OCI-M1 (cell line): ENCODE measurements at regions not wholly inside any gene's neighbourhood (a gene's known extent, or its start where the extent isn't known, plus 50 kb on each side); places are given as distances from the start of the nearest gene placed in this dataset.
"Not testable (repeated sequence)": the region's sequence is repeated elsewhere in the genome, so short reads cannot be mapped to it uniquely, and the experiment has no call there.

Source experiments
- DNase-seq: peaks from one replicate; lab custom pipeline; 2025; lab: John Stamatoyannopoulos, UW

GRCh38 chr4:165768281-165768680 is 104.8 kb upstream of the TLL1 start:
- DNase-seq: no peak

- no peak for DNase-seq
Measured at GRCh38 chr4:165774326-165774725, 98.7 kb upstream of the TLL1 start.

DNA sequence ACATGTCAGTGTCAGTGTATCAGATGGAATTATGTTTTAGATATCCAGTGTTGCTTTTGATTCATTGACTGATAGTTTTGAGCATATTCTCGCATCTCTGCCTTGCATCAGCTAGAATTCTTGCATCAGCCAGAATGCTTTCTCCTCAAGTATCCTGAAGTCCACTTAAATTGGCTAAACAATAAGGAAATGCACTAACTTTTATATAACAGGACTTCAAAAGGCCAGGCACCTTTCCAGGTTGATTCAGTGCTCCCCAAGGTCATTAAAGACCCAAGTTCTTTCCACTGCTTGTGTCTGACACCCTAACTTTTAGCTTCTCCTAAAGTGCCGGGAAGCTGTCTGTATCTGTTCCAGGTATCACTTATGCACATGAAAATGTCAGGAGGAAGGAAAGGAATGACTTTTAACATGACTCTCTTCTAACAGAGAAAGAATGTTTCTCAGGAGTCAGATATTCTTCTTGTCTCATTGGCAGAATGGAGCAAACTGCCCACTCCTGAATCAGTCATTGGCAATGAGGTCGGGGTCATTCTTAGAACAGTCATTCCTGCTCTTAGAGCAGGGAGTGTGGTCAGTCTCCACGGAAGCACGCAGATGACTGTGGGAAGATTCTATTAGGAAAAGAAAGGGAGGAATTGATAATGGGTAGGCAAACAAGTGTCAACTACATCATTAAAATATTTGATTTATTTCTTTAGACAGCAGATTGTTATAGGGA is 92.9 kb upstream of the TLL1 start:
- no peak for DNase-seq

DNA sequence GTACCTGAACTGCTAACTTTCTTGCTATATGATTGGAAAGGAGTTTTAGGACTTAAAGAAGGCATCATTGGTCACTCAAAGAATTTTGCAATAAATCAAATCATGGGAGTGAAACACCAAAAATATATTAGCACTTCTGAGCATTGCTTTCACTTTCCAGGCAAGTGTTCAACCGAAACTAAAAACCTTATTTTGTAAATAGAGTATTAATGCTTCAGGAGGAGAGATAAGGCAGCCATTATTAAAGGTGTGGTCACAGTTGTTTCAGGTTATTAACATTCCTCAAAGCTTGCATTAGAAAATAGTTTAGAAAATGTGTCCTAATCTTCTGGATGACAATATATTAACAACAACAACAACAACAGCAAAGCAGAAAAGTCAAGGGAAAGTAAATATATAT is 92.3 kb upstream of the TLL1 start:
- DNase-seq: no peak

DNA sequence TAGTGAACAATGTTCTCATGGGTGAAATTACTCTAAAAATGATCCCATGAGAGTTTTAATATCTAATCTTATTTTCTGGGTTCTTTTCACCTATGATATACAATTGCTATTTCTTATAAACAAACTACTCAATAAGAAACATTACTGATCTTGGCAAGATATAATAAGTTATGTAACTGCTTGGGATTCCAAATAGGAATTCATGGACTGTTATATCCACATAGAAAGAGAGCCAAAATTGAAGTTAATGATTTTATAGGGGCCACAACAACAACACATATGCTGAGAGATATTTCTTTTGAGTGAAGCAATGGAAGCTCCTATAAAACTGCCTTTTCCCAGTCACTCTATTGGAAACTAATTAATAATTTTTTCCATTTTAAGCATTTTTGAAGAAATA is 90.4 kb upstream of the TLL1 start:
- no peak for DNase-seq

DNA sequence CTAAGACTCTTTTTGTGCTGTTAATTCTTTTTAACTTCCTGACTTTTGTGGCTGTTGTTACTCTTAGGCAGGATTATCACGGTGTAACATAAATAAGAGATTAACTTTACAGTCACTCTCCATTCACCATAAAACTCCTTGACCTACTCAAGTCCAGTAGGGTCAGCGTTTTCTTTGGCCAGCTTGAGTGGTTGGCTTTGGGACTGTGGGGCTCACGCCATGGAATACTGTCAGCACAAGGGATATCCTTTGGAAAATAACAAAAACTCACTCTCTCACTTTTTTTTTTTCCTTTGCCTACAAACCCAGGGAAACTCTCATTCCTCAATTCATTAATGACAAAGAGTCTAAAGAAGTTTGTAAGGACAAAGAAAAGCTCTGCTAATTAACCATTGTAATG is 89.4 kb upstream of the TLL1 start:
- DNase-seq: no peak

- DNase-seq: no peak
Measured at GRCh38 chr4:165784672-165785071, 88.4 kb upstream of the TLL1 start.

DNA sequence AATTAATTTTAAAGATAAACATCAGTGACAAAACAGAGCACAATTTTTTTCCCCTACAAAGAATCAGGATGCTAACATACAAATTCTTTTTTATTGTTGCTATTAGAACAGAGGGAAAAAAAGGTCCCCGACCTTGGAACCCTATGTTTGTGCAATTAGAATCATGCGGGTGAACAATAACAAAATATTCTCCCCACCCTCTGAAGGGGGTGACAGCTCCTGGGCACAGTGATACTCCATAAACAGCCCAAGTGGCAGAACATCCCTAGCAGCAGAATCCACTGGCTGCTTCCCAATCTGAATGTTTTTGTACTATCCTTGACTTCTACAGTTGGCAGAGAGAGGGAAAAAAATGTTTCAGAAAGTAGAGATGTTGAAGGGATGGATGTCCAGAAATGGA is 87.7 kb upstream of the TLL1 start:
- no peak for DNase-seq

DNA sequence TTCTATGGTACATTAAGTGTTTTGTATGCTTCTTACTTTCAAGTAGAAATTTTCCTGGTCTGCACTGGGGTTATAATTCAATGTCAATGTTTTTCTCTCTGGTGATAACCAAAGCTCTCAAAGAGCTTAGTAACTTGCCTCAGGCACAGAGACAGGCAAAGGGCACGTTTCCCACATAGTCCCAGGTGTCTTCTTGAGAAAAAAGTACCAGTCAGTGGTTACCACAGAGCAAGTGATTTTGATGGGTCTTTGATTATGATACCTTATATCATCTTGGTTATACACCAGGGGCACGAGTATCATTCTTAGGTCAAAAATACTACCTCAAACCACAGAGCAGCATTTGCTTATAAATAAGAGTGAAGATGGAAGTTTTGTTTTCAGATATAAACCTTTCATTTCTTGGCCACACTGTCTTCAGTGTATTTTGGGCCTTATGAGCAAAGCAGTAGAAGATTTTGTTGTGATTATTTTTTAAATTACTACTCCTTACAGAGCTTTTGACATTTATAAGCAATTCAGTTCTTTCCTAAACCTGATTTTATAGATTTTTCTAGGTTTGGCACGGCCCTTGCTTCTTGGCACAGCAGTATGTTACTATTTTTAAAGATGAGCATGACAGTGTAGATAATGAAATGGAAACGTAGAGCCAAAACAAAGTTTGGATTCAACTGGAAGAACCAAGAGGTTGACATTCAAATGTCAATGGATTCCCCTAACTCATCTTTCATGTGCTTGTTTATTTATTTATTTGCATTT is 85.3 kb upstream of the TLL1 start:
- no peak for DNase-seq

GRCh38 chr4:165788686-165789463 is 84.2 kb upstream of the TLL1 start:
- no peak for DNase-seq

DNA sequence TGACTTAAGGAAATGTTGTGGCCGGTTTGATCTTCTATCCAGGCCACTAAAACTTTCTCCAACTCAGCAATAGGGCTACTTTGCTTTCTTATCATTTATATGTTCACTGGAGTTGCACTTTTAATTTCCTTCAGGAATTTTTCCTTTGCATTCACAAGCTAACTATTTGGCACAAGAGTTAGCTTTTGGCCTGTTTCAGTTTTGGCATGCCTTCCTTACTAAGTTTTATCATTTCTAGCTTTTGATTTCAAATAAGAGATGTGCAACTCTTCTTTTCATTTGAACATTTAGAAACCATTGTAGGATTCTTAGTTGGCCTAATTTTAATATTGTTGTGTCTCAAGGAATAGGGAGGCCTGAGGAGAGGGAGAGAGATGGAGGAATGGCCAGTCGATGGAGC is 79.8 kb upstream of the TLL1 start:
- DNase-seq: no peak

- no peak for DNase-seq
Measured at GRCh38 chr4:165794834-165795233, 78.2 kb upstream of the TLL1 start.

- no peak for DNase-seq
Measured at GRCh38 chr4:165799384-165799815, 73.6 kb upstream of the TLL1 start.

DNA sequence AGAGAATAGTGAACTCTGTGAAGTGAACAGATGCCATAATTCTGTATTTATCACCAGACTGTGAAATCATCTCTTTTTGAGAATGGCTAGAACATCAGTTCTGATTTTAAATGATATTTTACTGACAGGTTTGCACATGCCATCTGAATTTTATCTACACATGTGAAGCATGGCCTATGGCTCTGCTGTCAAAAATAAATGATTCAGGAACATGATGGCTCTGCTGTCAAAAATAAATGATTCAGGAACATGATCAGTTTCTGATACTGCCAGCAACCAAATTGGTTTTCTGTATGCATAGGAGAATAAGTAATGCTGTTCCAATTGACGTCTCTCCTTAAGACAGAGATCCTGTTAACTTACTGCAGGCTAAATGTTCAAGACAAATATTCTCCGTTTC is 70.6 kb upstream of the TLL1 start:
- DNase-seq: no peak

DNA sequence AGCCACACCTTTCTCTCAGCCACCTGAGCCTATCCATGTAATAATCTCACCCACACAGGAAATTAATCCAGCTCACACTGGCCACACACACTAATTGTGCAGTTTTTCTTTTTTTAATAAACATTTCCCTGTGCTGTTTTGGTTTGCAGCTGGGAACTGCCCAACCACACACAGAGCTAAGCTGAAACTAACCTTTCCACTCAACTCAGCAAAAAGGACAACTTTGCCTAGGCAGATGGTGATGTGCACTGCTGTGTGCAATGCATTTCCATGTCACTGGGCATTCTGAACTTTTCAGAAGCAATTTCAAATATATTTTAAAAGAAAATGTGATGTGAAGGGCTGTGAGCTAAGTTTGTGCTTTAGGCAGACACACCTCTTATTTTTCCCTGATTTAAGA is 70.0 kb upstream of the TLL1 start:
- DNase-seq: no peak

- DNase-seq: no peak
Measured at GRCh38 chr4:165805406-165805805, 67.6 kb upstream of the TLL1 start.

- no peak for DNase-seq
Measured at GRCh38 chr4:165806613-165807012, 66.4 kb upstream of the TLL1 start.

DNA sequence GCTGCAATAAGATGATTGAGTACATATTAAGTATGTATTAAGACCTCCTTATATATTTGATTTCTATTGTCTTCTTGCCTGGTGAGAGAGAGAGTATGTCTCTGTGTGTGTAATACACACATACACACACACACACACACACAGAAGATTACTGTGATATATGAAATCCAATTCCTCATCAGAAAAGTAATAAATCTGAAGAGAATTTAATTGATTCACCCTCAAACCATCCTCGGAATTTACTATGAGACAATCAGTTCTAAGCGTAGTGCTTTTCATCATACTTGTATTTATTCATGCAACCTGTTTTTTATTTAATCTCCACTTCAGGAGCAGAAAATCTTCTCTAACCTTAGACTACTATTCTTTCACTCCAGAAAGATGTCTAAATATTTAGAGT is 62.3 kb upstream of the TLL1 start:
- DNase-seq: no peak

DNA sequence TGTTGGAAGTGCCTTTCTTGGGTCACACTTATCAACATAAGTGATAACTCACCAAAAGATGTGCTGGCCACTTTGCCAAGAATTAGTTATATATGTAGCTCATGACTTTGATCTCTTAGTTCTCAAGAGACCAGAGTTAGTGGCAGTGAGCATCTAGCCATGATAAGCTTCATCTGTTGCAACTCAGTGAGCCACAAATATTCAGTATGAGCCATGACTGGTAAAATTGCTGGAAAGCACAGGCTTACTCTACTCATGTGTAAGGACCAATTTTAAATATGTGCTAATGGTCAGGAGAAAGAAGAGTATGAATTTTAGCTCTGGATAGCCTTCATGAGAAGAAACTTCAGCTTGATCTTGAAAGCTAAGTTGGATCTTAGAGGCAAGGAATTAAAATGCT is 59.4 kb upstream of the TLL1 start:
- no peak for DNase-seq

DNA sequence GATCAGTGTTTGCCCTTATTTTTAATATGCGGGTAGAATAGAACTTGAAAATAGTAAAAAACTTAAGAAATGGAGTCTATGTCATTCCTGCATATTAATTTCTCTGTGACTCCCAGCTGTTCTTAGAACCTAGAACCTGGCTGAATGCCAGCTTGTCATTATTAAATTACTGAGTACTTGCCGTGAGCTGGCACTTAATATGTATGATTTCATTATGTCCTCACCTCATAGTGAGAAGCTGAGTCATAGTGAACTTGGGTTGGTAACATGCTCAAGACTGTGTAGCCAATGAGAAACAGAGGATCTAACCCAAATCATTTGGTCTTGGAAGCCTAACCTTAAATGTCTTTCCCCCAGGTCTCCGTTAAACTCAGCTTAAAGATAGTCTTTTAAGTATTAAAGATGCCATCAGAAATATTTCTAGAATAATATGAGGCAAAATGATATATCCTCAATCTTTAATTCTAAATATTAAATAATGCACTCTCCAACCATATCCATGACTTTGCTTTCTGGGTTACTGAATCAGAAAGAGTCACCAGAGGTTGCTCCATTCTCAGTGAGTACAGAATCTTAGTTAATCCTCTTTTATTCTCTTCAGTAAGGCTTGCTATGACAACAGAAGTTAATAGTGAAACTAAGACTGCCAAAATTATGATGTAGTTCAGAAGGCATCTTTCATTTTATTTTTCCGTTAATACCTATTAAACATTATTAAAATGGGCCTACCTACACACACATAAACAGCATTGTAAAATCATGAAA is 58.6 kb upstream of the TLL1 start:
- DNase-seq: no peak

- DNase-seq: not testable (repeated sequence)
Measured at GRCh38 chr4:165819126-165819525, 53.9 kb upstream of the TLL1 start.
